Prostate gland (tissue), 2 donors: ENCODE measurements at regions not wholly inside any gene's neighbourhood (a gene's known extent, or its start where the extent isn't known, plus 50 kb on each side); places are given as distances from the start of the nearest gene placed in this dataset.

Source experiments
- POLR2A ChIP-seq: fragments of 450-650 bp; IDR thresholded peaks from one replicate; pipeline ENCODE4 v1.6.1; 2016; ENCODE audit warnings: antibody characterized with exemption, mild to moderate bottlenecking
- TF ChIP-seq, protein P1 (sequence below), 4 experiments: fragments of 200-600 bp in 2 of 4; fragments of 450-650 bp in 2 of 4; sonication (generic) in 2 of 4; IDR thresholded peaks; 1 replicate in 3 of 4; 2 replicates in 1 of 4; pipeline ENCODE4 v1.5.1; 2016 to 2019; ENCODE audit warnings: antibody characterized with exemption in 4 of 4, mild to moderate bottlenecking in 2 of 4, moderate library complexity in 2 of 4

DNA sequence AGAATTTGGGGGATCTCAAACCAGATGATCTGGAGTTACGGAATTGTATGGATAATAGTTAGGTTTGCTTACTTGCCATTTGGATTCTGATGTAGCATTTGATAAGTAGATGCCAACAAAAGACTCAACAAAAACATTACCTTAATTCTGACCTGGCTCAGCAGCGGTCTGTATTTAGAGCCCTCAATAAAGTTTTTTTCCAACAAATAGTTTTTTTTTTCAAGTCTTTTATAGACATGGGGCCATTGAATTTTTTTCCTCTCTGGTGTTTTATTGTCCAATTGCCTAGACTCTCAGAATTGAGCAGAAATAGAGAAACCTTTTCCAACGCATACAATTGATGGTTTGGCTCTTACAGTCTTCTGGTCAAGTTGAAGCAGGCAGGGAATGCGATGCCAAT lies 192.8 kb upstream of the GAS1 start:
- TF ChIP-seq, protein P1, sequence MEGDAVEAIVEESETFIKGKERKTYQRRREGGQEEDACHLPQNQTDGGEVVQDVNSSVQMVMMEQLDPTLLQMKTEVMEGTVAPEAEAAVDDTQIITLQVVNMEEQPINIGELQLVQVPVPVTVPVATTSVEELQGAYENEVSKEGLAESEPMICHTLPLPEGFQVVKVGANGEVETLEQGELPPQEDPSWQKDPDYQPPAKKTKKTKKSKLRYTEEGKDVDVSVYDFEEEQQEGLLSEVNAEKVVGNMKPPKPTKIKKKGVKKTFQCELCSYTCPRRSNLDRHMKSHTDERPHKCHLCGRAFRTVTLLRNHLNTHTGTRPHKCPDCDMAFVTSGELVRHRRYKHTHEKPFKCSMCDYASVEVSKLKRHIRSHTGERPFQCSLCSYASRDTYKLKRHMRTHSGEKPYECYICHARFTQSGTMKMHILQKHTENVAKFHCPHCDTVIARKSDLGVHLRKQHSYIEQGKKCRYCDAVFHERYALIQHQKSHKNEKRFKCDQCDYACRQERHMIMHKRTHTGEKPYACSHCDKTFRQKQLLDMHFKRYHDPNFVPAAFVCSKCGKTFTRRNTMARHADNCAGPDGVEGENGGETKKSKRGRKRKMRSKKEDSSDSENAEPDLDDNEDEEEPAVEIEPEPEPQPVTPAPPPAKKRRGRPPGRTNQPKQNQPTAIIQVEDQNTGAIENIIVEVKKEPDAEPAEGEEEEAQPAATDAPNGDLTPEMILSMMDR (IDR thresholded peaks at IDR 0.05) = no peak
- no peak for TF ChIP-seq POLR2A
